Transverse colon (tissue), 4 donors: ENCODE measurements at regions not wholly inside any gene's neighbourhood (a gene's known extent, or its start where the extent isn't known, plus 50 kb on each side); places are given as distances from the start of the nearest gene placed in this dataset.
A peak's percentile ranks its signal among the peaks of the same experiment; 100 is the strongest.

Experiments
- DNase-seq: peaks from one replicate; pipeline ENCODE4 v3.0.0-alpha.2; 2019
- H3K27ac ChIP-seq, 4 donors: fragments of 200-600 bp; sonication (generic); 2 replicates each; pipeline ENCODE4 v1.5.1; 2016 to 2018; ENCODE audit warnings: inconsistent platforms in 4 of 4
- H3K27me3 ChIP-seq: fragments of 200-600 bp; sonication (generic); 2 replicates; pipeline ENCODE4 v1.5.1; 2017; ENCODE audit warnings: inconsistent platforms
- H3K36me3 ChIP-seq, 4 donors: fragments of 200-600 bp; sonication (generic); 2 replicates each; pipeline ENCODE4 v1.5.1; 2017 to 2019; ENCODE audit warnings: inconsistent platforms in 4 of 4
- H3K4me1 ChIP-seq, 4 donors: fragments of 200-600 bp; sonication (generic); 2 replicates each; pipeline ENCODE4 v1.5.1; 2017 to 2020; ENCODE audit warnings: inconsistent platforms in 4 of 4
- H3K4me3 ChIP-seq, 4 donors: fragments of 200-600 bp; sonication (generic); 1 replicate in 1 of 4; 2 replicates in 3 of 4; pipeline versions ENCODE4 v1.5.1 to v1.6.1; 2017 to 2019; ENCODE audit warnings: inconsistent platforms in 4 of 4
- H3K9me3 ChIP-seq, 2 donors: fragments of 200-600 bp; sonication (generic); 2 replicates each; pipeline ENCODE4 v1.5.1; 2017 to 2019; ENCODE audit warnings: inconsistent platforms in 2 of 2
- EP300 ChIP-seq: sonication (generic); formaldehyde crosslinking; IDR thresholded peaks from one replicate; pipeline ENCODE4 v1.6.1; 2017; ENCODE audit warnings: antibody characterized with exemption, low read depth
- POLR2A ChIP-seq: fragments of 450-650 bp; IDR thresholded peaks from one replicate; pipeline ENCODE4 v1.6.1; 2016; ENCODE audit warnings: antibody characterized with exemption, mild to moderate bottlenecking, moderate library complexity
- POLR2AphosphoS5 ChIP-seq, 3 donors: sonication (generic); formaldehyde crosslinking; IDR thresholded peaks; one replicate each; pipeline ENCODE4 v1.6.1; 2016; ENCODE audit warnings: antibody characterized with exemption in 3 of 3
- WGBS, 2 donors: methylation state at CpG; one replicate each; pipeline ENCODE4 v1.1.5; 2018; ENCODE audit warnings: low coverage in 1 of 2; 5-methylcytosine and 5-hydroxymethylcytosine counted together
- in situ Hi-C, 4 donors: fragments of 200-750 bp; cut with MboI; loops; one replicate each; pipeline versions ENCODE4 v1.15.0 to v1.15.1; 2017; ENCODE audit warnings: low sequenced_read_pairs in 3 of 4, low pct_ligation_motif_present in 1 of 4, low pct_unique_long_range_greater_than_20kb in 1 of 4
- intact Hi-C: fragments of 100-400 bp; cut with DNase I; formaldehyde crosslinking; loops from one replicate; pipeline ENCODE4 v1.15.1; 2023; ENCODE audit warnings: low total_unique reads
- TF ChIP-seq, protein P1 (sequence below), 5 experiments: fragments of 200-600 bp in 3 of 5; fragments of 450-650 bp in 2 of 5; sonication (generic) in 3 of 5; IDR thresholded peaks; 1 replicate in 2 of 5; 2 replicates in 3 of 5; pipeline ENCODE4 v1.5.1; 2016 to 2017; ENCODE audit warnings: antibody characterized with exemption in 5 of 5, inconsistent platforms in 3 of 5, mild to moderate bottlenecking in 2 of 5, moderate library complexity in 1 of 5

DNA sequence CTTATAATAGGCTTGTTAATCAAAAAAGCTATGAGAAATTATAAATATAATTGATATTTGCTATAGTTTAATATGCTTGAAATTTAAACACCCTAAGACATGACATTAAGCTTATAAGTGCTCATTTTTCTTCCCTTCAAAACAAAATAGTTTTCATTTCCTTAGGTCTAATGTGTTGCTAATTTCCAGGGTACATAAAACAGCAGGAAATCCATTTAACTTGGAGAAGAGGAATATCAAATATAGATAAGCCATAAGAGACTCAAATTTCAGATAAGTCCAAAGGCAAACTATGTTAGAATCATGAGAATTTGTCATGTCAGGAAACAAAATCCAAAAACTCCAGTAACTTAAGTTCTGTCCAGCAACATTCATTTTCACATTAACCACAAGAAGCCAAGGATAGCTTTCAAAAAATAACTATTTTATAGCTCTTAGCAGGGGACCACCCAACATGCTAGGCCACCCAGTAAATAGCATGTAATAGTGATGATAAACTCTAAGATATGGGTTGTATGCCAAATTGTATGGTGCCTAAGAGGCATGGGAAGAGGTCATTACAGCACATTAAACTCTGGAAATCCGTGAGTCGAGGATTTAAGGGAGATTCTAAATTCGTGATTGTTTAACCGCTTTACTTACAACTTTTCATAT, 298.1 kb downstream of the CRPPA start:
- Histone ChIP-seq H3K4me1 (no peaks in the 10 kb centered on the region), H3K9me3 (peaks cover 0 to 4% of the 10 kb centered on the region in 2 donors), H3K4me3 (no peak overlapping the region), H3K27ac (no peak overlapping the region), H3K36me3 (no peaks in the 10 kb centered on the region), H3K27me3 (no peaks in the 10 kb centered on the region)
- 86 to 89% methylated on average over 4 of the region's 4 CpGs for WGBS, 2 donors
- intact Hi-C loops = no loop called here
- DNase-seq = no peak
- in situ Hi-C loops = no loop called here
- TF ChIP-seq, protein P1, sequence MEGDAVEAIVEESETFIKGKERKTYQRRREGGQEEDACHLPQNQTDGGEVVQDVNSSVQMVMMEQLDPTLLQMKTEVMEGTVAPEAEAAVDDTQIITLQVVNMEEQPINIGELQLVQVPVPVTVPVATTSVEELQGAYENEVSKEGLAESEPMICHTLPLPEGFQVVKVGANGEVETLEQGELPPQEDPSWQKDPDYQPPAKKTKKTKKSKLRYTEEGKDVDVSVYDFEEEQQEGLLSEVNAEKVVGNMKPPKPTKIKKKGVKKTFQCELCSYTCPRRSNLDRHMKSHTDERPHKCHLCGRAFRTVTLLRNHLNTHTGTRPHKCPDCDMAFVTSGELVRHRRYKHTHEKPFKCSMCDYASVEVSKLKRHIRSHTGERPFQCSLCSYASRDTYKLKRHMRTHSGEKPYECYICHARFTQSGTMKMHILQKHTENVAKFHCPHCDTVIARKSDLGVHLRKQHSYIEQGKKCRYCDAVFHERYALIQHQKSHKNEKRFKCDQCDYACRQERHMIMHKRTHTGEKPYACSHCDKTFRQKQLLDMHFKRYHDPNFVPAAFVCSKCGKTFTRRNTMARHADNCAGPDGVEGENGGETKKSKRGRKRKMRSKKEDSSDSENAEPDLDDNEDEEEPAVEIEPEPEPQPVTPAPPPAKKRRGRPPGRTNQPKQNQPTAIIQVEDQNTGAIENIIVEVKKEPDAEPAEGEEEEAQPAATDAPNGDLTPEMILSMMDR (IDR thresholded peaks at IDR 0.05) = no peak
- TF ChIP-seq POLR2AphosphoS5 (IDR thresholded peaks at IDR 0.05) (no peak), POLR2A (no peak), EP300 (no peak)

DNA sequence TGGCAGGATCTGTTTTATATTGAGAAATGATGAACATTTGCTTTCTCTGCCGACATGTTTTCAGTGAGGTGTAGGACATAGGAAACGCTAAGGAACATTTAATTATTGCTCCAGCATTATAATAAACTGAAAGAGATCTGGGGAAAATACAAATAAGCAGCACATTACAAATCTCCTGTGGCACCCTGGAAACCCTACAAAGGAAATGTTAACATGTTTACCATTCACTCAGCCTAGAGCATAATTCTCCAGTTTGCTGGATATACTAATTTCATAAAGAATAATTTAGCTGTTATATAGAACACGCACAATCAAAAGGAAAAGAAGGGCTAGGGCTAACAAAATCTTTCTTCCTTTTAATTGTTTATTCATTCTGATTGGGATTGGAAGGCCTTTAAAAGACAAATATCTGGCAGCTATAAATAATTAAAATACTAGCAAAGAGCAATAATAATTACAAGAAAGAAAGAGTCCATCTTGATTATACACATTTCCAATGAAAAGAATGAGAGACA, 299.4 kb downstream of the CRPPA start:
- no peak overlapping the region for H3K4me3 ChIP-seq
- H3K27me3 ChIP-seq = no peaks in the 10 kb centered on the region
- TF ChIP-seq, protein P1 (IDR thresholded peaks at IDR 0.05) = no peak
- no peak for TF ChIP-seq POLR2A
- no peak for TF ChIP-seq POLR2AphosphoS5 (IDR thresholded peaks at IDR 0.05)
- TF ChIP-seq EP300 = no peak
- DNase-seq = no peak
- in situ Hi-C loops (no loop called here), intact Hi-C loops (no loop called here)
- no peak overlapping the region for H3K27ac ChIP-seq
- H3K9me3 ChIP-seq = no peaks in the 10 kb centered on the region
- H3K4me1 ChIP-seq = no peaks in the 10 kb centered on the region
- 80 to 84% methylated on average over 3 of the region's 3 CpGs for WGBS, 2 donors
- H3K36me3 ChIP-seq = no peaks in the 10 kb centered on the region

DNA sequence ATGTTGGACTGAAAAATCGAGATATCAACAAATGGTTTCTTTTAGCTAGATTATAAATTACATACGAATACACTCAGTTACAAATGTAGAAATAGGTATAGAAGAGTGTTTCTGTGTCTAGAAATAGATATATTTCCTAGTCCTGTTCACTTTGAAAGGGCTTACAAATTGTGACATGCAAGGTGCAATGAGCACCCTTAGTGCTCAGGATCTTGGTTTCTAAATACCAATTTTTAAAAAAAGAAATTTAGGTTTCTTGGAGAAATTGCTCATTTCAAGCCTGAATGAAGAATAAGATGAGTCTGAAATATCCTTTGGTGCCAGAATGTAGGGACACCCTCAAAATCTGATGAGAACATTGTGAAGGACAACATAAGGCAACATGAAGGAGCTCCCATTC, 306.0 kb downstream of the CRPPA start:
- intact Hi-C loops (no loop called here), in situ Hi-C loops (no loop called here)
- 78 to 86% methylated on average over 2 of the region's 2 CpGs for WGBS, 2 donors
- Histone ChIP-seq H3K36me3 (no peaks in the 10 kb centered on the region), H3K4me3 (no peak overlapping the region), H3K27me3 (no peaks in the 10 kb centered on the region), H3K27ac (no peak overlapping the region), H3K9me3 (peaks cover 3 to 14% of the 10 kb centered on the region in 2 donors), H3K4me1 (no peaks in the 10 kb centered on the region)
- TF ChIP-seq POLR2A (no peak), POLR2AphosphoS5 (IDR thresholded peaks at IDR 0.05) (no peak), EP300 (no peak)
- TF ChIP-seq, protein P1 (IDR thresholded peaks at IDR 0.05) = no peak
- no peak for DNase-seq

DNA sequence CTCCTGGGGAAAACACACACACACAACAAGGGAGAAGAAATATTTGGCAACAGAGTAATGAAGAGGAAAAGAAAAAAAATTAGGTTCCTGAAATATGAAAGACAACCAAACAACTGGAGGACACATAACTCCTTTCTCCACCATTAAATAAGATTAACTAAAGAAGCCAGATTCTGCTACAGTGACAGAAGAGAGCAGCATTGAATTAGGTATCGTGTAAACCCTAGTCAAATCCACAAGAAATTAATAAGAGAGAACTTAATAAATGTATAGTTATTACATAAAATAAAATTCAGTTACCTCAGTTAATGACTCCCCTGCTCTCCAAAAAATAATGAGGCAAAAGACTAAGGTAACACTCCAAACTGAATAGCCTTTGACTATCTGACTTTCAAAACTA, 306.7 kb downstream of the CRPPA start:
- no peaks in the 10 kb centered on the region for H3K27me3 ChIP-seq
- H3K4me3 ChIP-seq = no peak overlapping the region
- no peak for TF ChIP-seq POLR2A
- TF ChIP-seq, protein P1 (IDR thresholded peaks at IDR 0.05) = peak in 2 of 5 experiments; percentile 12 to 13
- no peak for TF ChIP-seq POLR2AphosphoS5 (IDR thresholded peaks at IDR 0.05)
- TF ChIP-seq EP300 = no peak
- no peak overlapping the region for H3K27ac ChIP-seq
- H3K9me3 ChIP-seq = peaks cover 3 to 16% of the 10 kb centered on the region in 2 donors
- in situ Hi-C loops (no loop called here), intact Hi-C loops (no loop called here)
- no peak for DNase-seq
- H3K36me3 ChIP-seq = no peaks in the 10 kb centered on the region
- H3K4me1 ChIP-seq = no peaks in the 10 kb centered on the region
- 73 to 90% methylated on average over 1 of the region's 1 CpG for WGBS, 2 donors
